Smooth muscle cell (in vitro differentiated cells): ENCODE measurements at regions not wholly inside any gene's neighbourhood (a gene's known extent, or its start where the extent isn't known, plus 50 kb on each side); places are given as distances from the start of the nearest gene placed in this dataset.

Experiments
- DNase-seq: peaks from one replicate; lab custom pipeline; 2025; ENCODE audit not compliant: unreplicated experiment; lab: John Stamatoyannopoulos, UW
- H2AFZ ChIP-seq: fragments of 200-600 bp; sonication (generic); 2 replicates; pipeline ENCODE4 v1.6.0; 2016; ENCODE audit warnings: antibody characterized with exemption, low read depth, mild to moderate bottlenecking
- H3F3A ChIP-seq: fragments of 200-600 bp; sonication (generic); 2 replicates; pipeline ENCODE4 v1.6.0; 2017; ENCODE audit warnings: antibody characterized with exemption, low read depth
- H3K27ac ChIP-seq: fragments of 200-600 bp; sonication (generic); 2 replicates; pipeline ENCODE4 v1.5.1; 2016; ENCODE audit warnings: low read depth, mild to moderate bottlenecking
- H3K27me3 ChIP-seq: fragments of 200-600 bp; sonication (generic); 2 replicates; pipeline ENCODE4 v1.6.1; 2016; ENCODE audit warnings: low read depth, mild to moderate bottlenecking
- H3K36me3 ChIP-seq: fragments of 200-600 bp; sonication (generic); 2 replicates; pipeline ENCODE4 v1.5.1; 2016; ENCODE audit warnings: low read depth
- H3K4me1 ChIP-seq: fragments of 200-600 bp; sonication (generic); 2 replicates; pipeline ENCODE4 v1.5.1; 2016; ENCODE audit warnings: low read depth
- H3K4me2 ChIP-seq: fragments of 200-600 bp; sonication (generic); 2 replicates; pipeline ENCODE4 v1.6.0; 2016; ENCODE audit warnings: mild to moderate bottlenecking
- H3K4me3 ChIP-seq: fragments of 200-600 bp; sonication (generic); 2 replicates; pipeline ENCODE4 v1.5.1; 2016; ENCODE audit warnings: mild to moderate bottlenecking
- H3K79me2 ChIP-seq: fragments of 200-600 bp; sonication (generic); 2 replicates; pipeline ENCODE4 v1.6.0; 2016; ENCODE audit warnings: low read depth, mild to moderate bottlenecking
- H3K9ac ChIP-seq: fragments of 200-600 bp; sonication (generic); 2 replicates; pipeline ENCODE4 v1.6.0; 2016; ENCODE audit warnings: low read depth
- H3K9me3 ChIP-seq: fragments of 200-600 bp; sonication (generic); replicated peaks from 2 replicates; pipeline ENCODE4 v1.5.1; 2016; ENCODE audit warnings: low read depth
- H4K20me1 ChIP-seq: fragments of 200-600 bp; sonication (generic); 2 replicates; pipeline ENCODE4 v1.6.0; 2016; ENCODE audit warnings: low read depth
- CTCF ChIP-seq: fragments of 200-600 bp; sonication (generic); IDR thresholded peaks from 2 replicates; pipeline ENCODE4 v1.5.1; 2017; ENCODE audit warnings: borderline replicate concordance, mild to moderate bottlenecking, antibody characterized with exemption; ENCODE audit not compliant: insufficient read depth, poor library complexity, severe bottlenecking
- WGBS: methylation state at CpG from one replicate; pipeline ENCODE4 v1.1.7; 2016; ENCODE audit warnings: low lambda C conversion rate; 5-methylcytosine and 5-hydroxymethylcytosine counted together

- Histone ChIP-seq H2AFZ (no peak overlapping the region), H3F3A (no peaks in the 10 kb centered on the region), H3K27ac (no peak overlapping the region), H3K36me3 (no peaks in the 10 kb centered on the region), H3K9me3 (no peaks in the 10 kb centered on the region), H3K9ac (no peak overlapping the region), H4K20me1 (no peaks in the 10 kb centered on the region), H3K79me2 (no peaks in the 10 kb centered on the region), H3K4me2 (no peak overlapping the region), H3K4me1 (peaks cover 7% of the 10 kb centered on the region), H3K4me3 (no peak overlapping the region), H3K27me3 (no peaks in the 10 kb centered on the region)
- no peak for TF ChIP-seq CTCF
- WGBS = 84% methylated on average over 6 of the region's 6 CpGs
- DNase-seq = no peak
These were observed 164.7 kb upstream of the FAM98A start for GRCh38 chr2:33763671-33764310.

GRCh38 chr2:33762636-33763035 is 163.5 kb upstream of the FAM98A start:
- Histone ChIP-seq H3K4me3 (no peak overlapping the region), H2AFZ (no peak overlapping the region), H4K20me1 (no peaks in the 10 kb centered on the region), H3F3A (no peaks in the 10 kb centered on the region), H3K9ac (no peak overlapping the region), H3K4me1 (peaks cover 7% of the 10 kb centered on the region), H3K36me3 (no peaks in the 10 kb centered on the region), H3K79me2 (no peaks in the 10 kb centered on the region), H3K27ac (no peak overlapping the region), H3K4me2 (no peak overlapping the region), H3K27me3 (no peaks in the 10 kb centered on the region), H3K9me3 (no peaks in the 10 kb centered on the region)
- DNase-seq = no peak
- TF ChIP-seq CTCF = no peak
- 77% methylated on average over 3 of the region's 3 CpGs for WGBS

- Histone ChIP-seq H3K36me3 (no peaks in the 10 kb centered on the region), H3K4me2 (no peak overlapping the region), H3K9ac (no peak overlapping the region), H2AFZ (no peak overlapping the region), H3K4me3 (no peak overlapping the region), H3K27me3 (no peaks in the 10 kb centered on the region), H3K27ac (no peak overlapping the region), H3F3A (no peaks in the 10 kb centered on the region), H3K4me1 (no peaks in the 10 kb centered on the region), H3K9me3 (no peaks in the 10 kb centered on the region), H4K20me1 (no peaks in the 10 kb centered on the region), H3K79me2 (no peaks in the 10 kb centered on the region)
- 41% methylated on average over 2 of the region's 2 CpGs for WGBS
- TF ChIP-seq CTCF = no peak
- DNase-seq = no peak
These were observed 147.2 kb upstream of the FAM98A start for GRCh38 chr2:33746208-33746800.

GRCh38 chr2:33735096-33735495 is 136.0 kb upstream of the FAM98A start:
- Histone ChIP-seq H3K27me3 (no peaks in the 10 kb centered on the region), H3F3A (no peaks in the 10 kb centered on the region), H4K20me1 (no peaks in the 10 kb centered on the region), H3K4me3 (no peak overlapping the region), H3K4me1 (no peaks in the 10 kb centered on the region), H3K27ac (no peak overlapping the region), H3K79me2 (no peaks in the 10 kb centered on the region), H3K4me2 (no peak overlapping the region), H2AFZ (no peak overlapping the region), H3K9me3 (no peaks in the 10 kb centered on the region), H3K36me3 (no peaks in the 10 kb centered on the region), H3K9ac (no peak overlapping the region)
- no peak for DNase-seq
- TF ChIP-seq CTCF = no peak
- WGBS = 89% methylated on average over 1 of the region's 1 CpG
